Spleen (tissue), 11 donors: ENCODE measurements at regions not wholly inside any gene's neighbourhood (a gene's known extent, or its start where the extent isn't known, plus 50 kb on each side); places are given as distances from the start of the nearest gene placed in this dataset.

ENCODE experiments used
- DNase-seq: peaks from one replicate; pipeline ENCODE4 v3.0.0-alpha.2; 2020
- H3K27ac ChIP-seq, 8 donors: fragments of 200-600 bp; sonication (generic) in 7 of 8; 1 replicate in 4 of 8; 2 replicates in 4 of 8; pipeline versions ENCODE4 v1.5.0 to v1.8.0; 2016 to 2021; ENCODE audit warnings: inconsistent platforms in 4 of 8, mild to moderate bottlenecking in 4 of 8, moderate library complexity in 1 of 8
- H3K27me3 ChIP-seq, 7 donors: fragments of 200-600 bp; sonication (generic) in 6 of 7; replicated peaks in 1 of 7; 1 replicate in 4 of 7; 2 replicates in 3 of 7; pipeline versions ENCODE4 v1.5.0 to v1.8.0; 2016 to 2021; ENCODE audit warnings: inconsistent platforms in 3 of 7, mild to moderate bottlenecking in 1 of 7
- H3K36me3 ChIP-seq, 6 donors: fragments of 200-600 bp; sonication (generic) in 5 of 6; 1 replicate in 4 of 6; 2 replicates in 2 of 6; pipeline versions ENCODE4 v1.5.0 to v1.8.0; 2016 to 2021; ENCODE audit warnings: inconsistent platforms in 2 of 6
- H3K4me1 ChIP-seq, 6 donors: fragments of 200-600 bp; sonication (generic) in 5 of 6; 1 replicate in 3 of 6; 2 replicates in 3 of 6; pipeline versions ENCODE4 v1.5.0 to v1.8.0; 2016 to 2021; ENCODE audit warnings: inconsistent platforms in 3 of 6
- H3K4me3 ChIP-seq, 8 donors: fragments of 200-600 bp; sonication (generic) in 7 of 8; 1 replicate in 4 of 8; 2 replicates in 4 of 8; pipeline versions ENCODE4 v1.5.0 to v1.8.0; 2016 to 2021; ENCODE audit warnings: inconsistent platforms in 4 of 8, mild to moderate bottlenecking in 4 of 8, moderate library complexity in 2 of 8
- H3K9me3 ChIP-seq, 8 donors: fragments of 200-600 bp; sonication (generic) in 7 of 8; 1 replicate in 4 of 8; 2 replicates in 4 of 8; pipeline versions ENCODE4 v1.5.0 to v1.8.0; 2016 to 2021; ENCODE audit warnings: inconsistent platforms in 4 of 8
- CTCF ChIP-seq, 11 experiments: fragments of 200-600 bp in 7 of 11; fragments of 450-650 bp in 4 of 11; sonication (generic) in 4 of 11; IDR thresholded peaks in 8 of 11; conservative IDR thresholded peaks in 3 of 11; 1 replicate in 7 of 11; 2 replicates in 4 of 11; pipeline versions ENCODE4 v1.4.0 to v1.8.0; 2016 to 2021; ENCODE audit warnings: antibody characterized with exemption in 11 of 11, inconsistent platforms in 4 of 11, mild to moderate bottlenecking in 1 of 11
- POLR2A ChIP-seq, 3 donors: fragments of 450-650 bp; IDR thresholded peaks; one replicate each; pipeline ENCODE4 v1.5.1; 2017; ENCODE audit warnings: antibody characterized with exemption in 3 of 3, mild to moderate bottlenecking in 1 of 3
- POLR2AphosphoS5 ChIP-seq, 3 donors: sonication (generic); formaldehyde crosslinking; IDR thresholded peaks; one replicate each; pipeline ENCODE4 v1.5.1; 2017; ENCODE audit warnings: antibody characterized with exemption in 3 of 3
- WGBS, 5 donors: extraction: QIAGEN DNeasy Blood & Tissue Kit in 3 of 5; methylation state at CpG; one replicate each; pipeline versions ENCODE4 v1.1.5 to v1.1.7; 2013 to 2018; 5-methylcytosine and 5-hydroxymethylcytosine counted together
- intact Hi-C: fragments of 100-400 bp; cut with DNase I; formaldehyde crosslinking; loops from one replicate; pipeline ENCODE4 v1.15.0; 2023; ENCODE audit warnings: low total_unique reads
- donor health status: healthy with polysubstance abuse.
- donor health status: DM: no; HTN: no; CAD: no; lungs with moderate emphysema.
- donor health status: DM: no; HTN: no; CAD: no.
- donor health status: Bipolar disorder and iron deficiency.
- donor health status: healthy.
- donor health status: DM: no; HTN: no; CAD: no.
- donor health status: DM: yes; HTN: yes; CAD: no.

GRCh38 chr13:31878495-31878894 lies 139.2 kb downstream of the RXFP2 start:
- H3K36me3 ChIP-seq, result no peaks in the 10 kb centered on the region
- no peak overlapping the region for H3K27ac ChIP-seq
- intact Hi-C loops, result no loop called here
- DNase-seq, result no peak
- TF ChIP-seq POLR2AphosphoS5 (IDR thresholded peaks at IDR 0.05) (no peak), POLR2A (IDR thresholded peaks at IDR 0.05) (no peak), CTCF (IDR thresholded peaks at IDR 0.05 in 8 of 11, conservative IDR thresholded peaks at IDR 0.05 in 3 of 11) (no peak)
- 89 to 92% (median 89%) methylated on average over 1 of the region's 1 CpG for WGBS, 5 donors
- H3K9me3 ChIP-seq, result no peaks in the 10 kb centered on the region
- H3K4me1 ChIP-seq, result peaks cover 0 to 4% (median 0%) of the 10 kb centered on the region in 6 donors
- no peaks in the 10 kb centered on the region for H3K27me3 ChIP-seq
- no peak overlapping the region for H3K4me3 ChIP-seq

- no peaks in the 10 kb centered on the region for H3K9me3 ChIP-seq
- peaks cover 0 to 4% (median 0%) of the 10 kb centered on the region in 6 donors for H3K4me1 ChIP-seq
- TF ChIP-seq POLR2A (IDR thresholded peaks at IDR 0.05), result no peak
- TF ChIP-seq CTCF (IDR thresholded peaks at IDR 0.05 in 8 of 11, conservative IDR thresholded peaks at IDR 0.05 in 3 of 11), result no peak
- TF ChIP-seq POLR2AphosphoS5 (IDR thresholded peaks at IDR 0.05), result no peak
- H3K27me3 ChIP-seq, result no peaks in the 10 kb centered on the region
- no peak overlapping the region for H3K4me3 ChIP-seq
- WGBS, 5 donors, result 68 to 91% (median 86%) methylated on average over 2 of the region's 2 CpGs
- intact Hi-C loops, result no loop called here
- H3K27ac ChIP-seq, result no peak overlapping the region
- DNase-seq, result no peak
- H3K36me3 ChIP-seq, result no peaks in the 10 kb centered on the region
These were observed 139.6 kb downstream of the RXFP2 start for GRCh38 chr13:31878955-31879354.

GRCh38 chr13:31880851-31881494 lies 141.6 kb downstream of the RXFP2 start:
- no peaks in the 10 kb centered on the region for H3K36me3 ChIP-seq
- WGBS, 5 donors, result 61 to 74% (median 66%) methylated on average over 3 of the region's 3 CpGs

More at GRCh38 chr13:31880851-31881494, 141.6 kb downstream of the RXFP2 start:
- H3K4me3 ChIP-seq, result no peak overlapping the region
- H3K27me3 ChIP-seq, result no peaks in the 10 kb centered on the region
- no peak overlapping the region for H3K27ac ChIP-seq
- TF ChIP-seq POLR2AphosphoS5 (IDR thresholded peaks at IDR 0.05) (no peak), CTCF (IDR thresholded peaks at IDR 0.05 in 8 of 11, conservative IDR thresholded peaks at IDR 0.05 in 3 of 11) (no peak), POLR2A (IDR thresholded peaks at IDR 0.05) (no peak)
- no peaks in the 10 kb centered on the region for H3K9me3 ChIP-seq
- peaks cover 0 to 11% (median under 1%) of the 10 kb centered on the region in 6 donors for H3K4me1 ChIP-seq
- no peak for DNase-seq
- intact Hi-C loops, result no loop called here
